NCI-H82 (cell line): ENCODE measurements at regions not wholly inside any gene's neighbourhood (a gene's known extent, or its start where the extent isn't known, plus 50 kb on each side); places are given as distances from the start of the nearest gene placed in this dataset.
"Not testable (repeated sequence)": the region's sequence is repeated elsewhere in the genome, so short reads cannot be mapped to it uniquely, and the experiment has no call there.

ENCODE experiments used
- DNase-seq: peaks from one replicate; lab custom pipeline; 2025; lab: John Stamatoyannopoulos, UW

- DNase-seq = no peak
Measured at GRCh38 chr4:184281231-184282139, 63.8 kb upstream of the ENPP6 start.

GRCh38 chr4:184280591-184281071 is 63.0 kb upstream of the ENPP6 start:
- no peak for DNase-seq

- no peak for DNase-seq
Measured at GRCh38 chr4:184280137-184280536, 62.5 kb upstream of the ENPP6 start.

- DNase-seq = no peak
Measured at GRCh38 chr4:184279496-184280061, 61.9 kb upstream of the ENPP6 start.

DNA sequence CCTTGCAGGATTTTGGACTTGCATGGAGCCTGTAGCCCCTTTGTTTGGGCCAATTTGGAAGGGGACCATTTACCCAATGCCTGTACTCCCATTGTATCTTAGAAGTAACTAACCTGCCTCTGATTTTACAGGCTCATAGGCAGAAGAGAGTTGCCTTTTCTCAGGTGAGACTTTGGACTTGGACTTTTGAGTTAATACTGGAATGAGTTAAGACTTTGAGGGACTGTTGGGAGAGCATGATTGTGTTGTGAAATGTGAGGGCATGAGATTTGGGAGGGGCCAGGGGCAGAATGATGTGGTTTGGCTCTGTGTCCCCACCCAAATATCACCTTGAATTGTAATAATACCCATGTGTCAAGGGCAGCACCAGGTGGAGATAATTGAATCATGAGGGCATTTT is 60.1 kb upstream of the ENPP6 start:
- DNase-seq = not testable (repeated sequence)

- not testable (repeated sequence) for DNase-seq
Measured at GRCh38 chr4:184277010-184277409, 59.3 kb upstream of the ENPP6 start.

- DNase-seq = not testable (repeated sequence)
Measured at GRCh38 chr4:184276346-184276745, 58.7 kb upstream of the ENPP6 start.

DNA sequence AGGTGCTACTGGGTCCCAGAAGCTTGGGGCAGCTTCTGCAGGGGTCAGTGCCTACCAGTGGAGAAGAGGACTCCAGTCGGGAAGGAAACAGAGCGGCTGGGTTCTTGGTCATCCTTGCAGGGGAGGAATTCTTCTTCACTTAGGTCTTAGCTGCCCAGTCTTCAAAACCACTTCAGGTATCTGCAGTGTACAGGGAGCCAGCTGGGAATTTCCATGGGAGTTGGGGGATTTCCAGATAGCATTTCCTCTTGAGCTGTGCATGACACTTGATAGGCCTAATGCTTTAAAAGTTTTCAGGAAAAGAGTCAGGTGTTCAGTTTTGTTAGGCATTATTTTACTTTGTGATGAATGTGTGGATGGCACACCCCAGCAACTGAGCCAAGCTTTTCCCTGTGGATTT is 58.1 kb upstream of the ENPP6 start:
- DNase-seq = no peak

DNA sequence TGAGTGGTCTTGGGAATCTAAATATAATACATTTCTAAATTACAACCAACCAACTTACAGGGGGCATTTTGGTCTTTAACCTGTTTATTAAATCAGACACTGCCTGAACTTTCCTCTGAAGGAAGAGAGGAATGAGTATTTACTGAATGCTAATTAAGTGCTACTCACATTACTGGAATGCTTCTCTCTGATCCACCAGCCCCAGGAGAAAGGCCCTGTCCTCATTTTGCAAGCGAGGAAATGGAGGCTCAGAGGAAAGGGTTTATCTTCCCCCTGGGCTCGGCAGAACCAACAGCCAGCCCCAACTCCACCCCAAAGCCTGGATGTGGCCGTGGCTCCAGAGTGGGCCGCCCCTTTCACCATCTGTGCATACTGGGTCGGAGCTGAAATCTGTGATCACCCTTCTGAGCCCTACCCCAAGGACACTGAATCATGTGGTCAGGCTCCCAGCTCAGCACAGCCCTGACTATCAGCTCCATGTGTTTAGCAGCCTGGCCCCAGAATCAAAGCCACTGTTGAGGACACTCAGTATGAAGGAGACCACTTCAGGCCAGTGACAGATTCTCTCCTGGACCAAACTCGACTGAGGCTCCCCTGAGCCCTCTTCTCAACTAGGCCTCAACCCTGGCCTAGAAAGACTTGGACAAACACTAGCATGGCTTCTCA is 56.7 kb upstream of the ENPP6 start:
- no peak for DNase-seq

DNA sequence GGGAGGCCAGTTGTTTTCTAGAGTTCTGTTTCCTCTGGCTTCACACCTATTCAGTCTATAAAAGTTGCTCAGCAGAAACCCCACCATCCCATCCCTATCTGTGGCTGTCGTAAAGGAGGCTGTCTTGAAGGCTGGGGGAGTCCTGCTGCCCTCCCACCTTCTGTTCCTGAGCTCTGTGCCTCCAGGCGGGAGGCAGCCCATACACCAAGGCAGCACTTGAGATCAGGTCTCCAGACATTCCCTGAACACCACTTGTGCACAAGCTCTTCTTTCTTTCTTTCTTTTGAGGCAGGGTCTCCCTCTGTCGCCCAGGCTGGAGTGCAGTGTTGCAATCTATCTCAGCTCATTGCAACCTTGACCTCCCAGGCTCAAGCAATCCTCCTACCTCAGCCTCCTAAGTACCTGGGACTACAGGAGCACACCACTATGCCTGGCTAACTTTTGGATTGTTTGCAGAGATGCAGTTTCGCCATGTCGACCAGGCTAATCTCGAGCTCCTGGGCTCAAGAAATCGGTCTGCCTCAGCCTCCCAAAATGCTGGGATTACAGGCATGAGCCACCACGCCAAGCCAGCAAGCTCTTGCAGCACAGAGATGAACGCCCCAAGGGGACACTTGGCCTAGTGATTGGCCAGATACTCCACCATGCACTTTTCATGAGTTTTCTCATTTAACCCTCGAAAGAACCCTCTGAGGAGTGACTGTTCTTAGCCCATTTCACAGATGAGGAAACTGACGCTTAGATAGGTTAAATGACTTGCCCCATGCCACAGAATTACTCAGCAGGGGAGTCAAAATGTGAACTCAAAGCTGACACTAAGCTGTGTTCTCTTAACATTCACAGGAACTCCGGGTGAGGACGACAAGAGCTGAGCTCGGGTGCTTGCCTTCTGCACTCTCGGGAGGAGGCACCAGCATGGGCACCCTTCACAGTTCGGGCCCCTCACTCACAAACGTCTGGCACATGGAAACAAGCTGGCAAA is 55.8 kb upstream of the ENPP6 start:
- DNase-seq = no peak

DNA sequence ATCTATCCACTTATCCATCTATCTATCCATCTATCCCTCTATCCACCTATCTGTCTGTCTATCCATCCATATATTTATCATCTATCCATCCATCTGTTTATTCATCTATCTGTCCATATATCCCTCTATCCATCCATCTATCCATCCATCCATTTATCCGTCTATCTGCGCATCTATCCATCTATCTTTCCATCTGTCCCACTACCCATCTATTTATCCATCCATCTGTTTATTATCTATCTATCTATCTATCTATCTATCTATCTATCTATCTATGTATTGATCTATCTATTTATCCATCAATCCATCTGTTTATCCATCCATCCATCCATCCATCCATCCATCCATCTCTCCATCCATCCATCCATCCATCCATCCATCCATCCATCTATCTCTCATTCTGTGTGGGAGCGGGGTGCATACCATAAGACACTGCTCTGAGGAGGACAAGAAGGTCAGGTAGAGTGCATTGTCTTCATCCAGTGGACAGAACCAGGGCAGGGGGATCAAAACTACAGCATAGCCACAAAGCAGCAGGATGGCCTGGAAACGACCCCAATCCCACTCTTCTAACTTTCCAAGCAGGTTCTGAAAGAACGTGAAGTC is 53.2 kb upstream of the ENPP6 start:
- no peak for DNase-seq

- no peak for DNase-seq
Measured at GRCh38 chr4:184269879-184270430, 52.3 kb upstream of the ENPP6 start.

DNA sequence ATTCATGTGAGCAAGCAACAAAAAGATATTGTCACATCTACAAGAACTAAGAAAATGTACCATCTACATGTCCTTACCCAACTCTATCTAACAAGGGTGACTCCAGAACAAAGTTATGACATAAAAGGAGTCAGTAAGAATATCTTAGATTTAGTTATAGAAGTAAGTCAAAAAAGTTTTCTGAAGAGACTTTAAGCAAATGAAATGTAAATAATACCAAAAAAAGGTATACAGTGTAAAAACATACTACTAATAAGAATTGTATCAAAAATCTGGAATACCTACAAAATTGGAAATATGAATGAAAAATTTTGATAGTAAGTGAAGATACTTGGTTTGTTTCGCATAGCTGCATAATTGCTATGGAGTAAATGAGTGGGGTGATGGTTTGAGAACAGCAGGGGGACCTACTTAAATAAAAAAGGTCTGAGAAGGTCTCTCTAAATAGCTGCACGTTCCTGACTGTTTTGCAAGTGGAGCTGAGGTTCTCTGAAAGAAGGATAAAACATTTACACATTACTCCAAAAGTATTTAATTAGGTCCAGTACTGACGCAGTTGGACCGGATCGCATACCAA is 51.0 kb upstream of the ENPP6 start:
- DNase-seq = no peak

DNA sequence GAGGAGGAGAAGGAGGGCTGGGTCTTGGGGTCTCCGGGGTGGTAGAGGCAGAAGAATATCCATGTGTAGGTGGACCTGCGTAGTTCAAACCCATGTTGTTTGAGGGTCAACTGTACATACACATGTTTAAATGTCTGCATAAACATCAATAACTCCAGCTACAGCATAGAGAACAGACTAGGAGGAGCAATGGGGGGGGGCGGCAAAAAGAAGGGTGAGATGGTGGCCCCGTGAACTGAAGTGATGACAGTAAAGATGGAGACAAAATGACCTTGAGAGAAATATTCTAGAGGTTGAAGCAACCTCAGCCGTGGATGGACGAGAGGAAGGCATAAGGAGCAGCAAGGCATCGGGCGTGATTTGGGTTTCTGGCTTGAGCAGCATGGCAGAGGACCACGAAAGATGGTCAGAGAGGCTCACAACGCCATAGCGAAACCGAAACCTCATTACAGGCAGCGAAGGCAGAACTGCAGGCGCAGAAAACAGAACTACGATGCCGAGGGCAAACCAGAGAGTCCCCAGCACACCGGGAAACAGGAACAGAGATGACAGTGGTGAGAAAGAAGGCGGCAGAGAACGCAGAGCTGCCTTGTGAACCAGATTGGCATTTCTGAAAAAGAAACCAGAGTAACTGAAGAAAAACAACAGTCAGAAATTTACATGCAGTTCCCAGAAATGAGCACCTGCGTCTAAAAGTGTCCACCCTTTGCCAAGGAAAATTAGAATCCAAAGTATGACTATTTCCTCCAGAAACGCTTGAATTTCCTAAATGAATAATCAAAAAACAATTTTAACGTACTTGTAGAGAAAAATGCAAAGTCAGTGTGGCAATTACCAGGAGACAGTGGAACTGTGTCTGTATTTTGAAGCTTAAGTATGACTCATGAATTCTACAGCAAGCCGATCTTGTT is 50.3 kb upstream of the ENPP6 start:
- no peak for DNase-seq
